SK-N-SH treated with all-trans-retinoic acid at 6 μM for 48 hours (cell line): ENCODE measurements at regions not wholly inside any gene's neighbourhood (a gene's known extent, or its start where the extent isn't known, plus 50 kb on each side); places are given as distances from the start of the nearest gene placed in this dataset.
"Not testable (repeated sequence)": the region's sequence is repeated elsewhere in the genome, so short reads cannot be mapped to it uniquely, and the experiment has no call there.

Experiments
- ARNTL ChIP-seq: fragments of 450-650 bp; formaldehyde crosslinking; IDR thresholded peaks from 2 replicates; pipeline ENCODE4 v1.5.0; 2020; ENCODE audit warnings: low read depth, mild to moderate bottlenecking, moderate library complexity, borderline replicate concordance
- BACH2 ChIP-seq: fragments of 250-450 bp; sonication (Bioruptor Pico); IDR thresholded peaks from 2 replicates; pipeline ENCODE4 v1.9.0; 2021; ENCODE audit warnings: mild to moderate bottlenecking, borderline replicate concordance
- CSDC2 ChIP-seq: fragments of 250-450 bp; sonication (Bioruptor Pico); IDR thresholded peaks from 2 replicates; pipeline ENCODE4 v1.5.0; 2020; ENCODE audit warnings: mild to moderate bottlenecking, moderate library complexity
- ESRRG ChIP-seq: fragments of 250-450 bp; sonication (Bioruptor Pico); IDR thresholded peaks from 2 replicates; pipeline ENCODE4 v1.6.1; 2021; ENCODE audit warnings: mild to moderate bottlenecking
- GLIS3 ChIP-seq: fragments of 250-450 bp; sonication (Bioruptor Pico); IDR thresholded peaks from 2 replicates; pipeline ENCODE4 v1.5.0; 2020; ENCODE audit warnings: mild to moderate bottlenecking, moderate library complexity
- OSR1 ChIP-seq: fragments of 250-450 bp; sonication (Bioruptor Pico); IDR thresholded peaks from 2 replicates; pipeline ENCODE4 v1.8.0; 2022; ENCODE audit warnings: moderate library complexity, mild to moderate bottlenecking, inconsistent platforms
- PPARA ChIP-seq: fragments of 250-450 bp; sonication (Bioruptor Pico); IDR thresholded peaks from 2 replicates; pipeline ENCODE4 v1.5.0; 2020; ENCODE audit warnings: mild to moderate bottlenecking, borderline replicate concordance
- RARB ChIP-seq: fragments of 250-450 bp; sonication (Bioruptor Pico); IDR thresholded peaks from 2 replicates; pipeline ENCODE4 v1.8.0; 2021; ENCODE audit warnings: mild to moderate bottlenecking, moderate library complexity
- SNAI2 ChIP-seq: fragments of 250-450 bp; sonication (Bioruptor Pico); IDR thresholded peaks from 2 replicates; pipeline ENCODE4 v1.5.0; 2020; ENCODE audit warnings: mild to moderate bottlenecking, moderate library complexity
- TCF4 ChIP-seq: fragments of 250-450 bp; sonication (Bioruptor Pico); IDR thresholded peaks from 2 replicates; pipeline ENCODE4 v1.8.0; 2021; ENCODE audit warnings: mild to moderate bottlenecking, moderate library complexity, borderline replicate concordance
- ZC3H10 ChIP-seq: fragments of 250-450 bp; sonication (Bioruptor Pico); IDR thresholded peaks from 2 replicates; pipeline ENCODE4 v1.5.1; 2021; ENCODE audit warnings: mild to moderate bottlenecking, moderate library complexity
- ZFP3 ChIP-seq: fragments of 250-450 bp; sonication (Bioruptor Pico); IDR thresholded peaks from 2 replicates; pipeline ENCODE4 v1.5.0; 2020; ENCODE audit warnings: mild to moderate bottlenecking, moderate library complexity
- ZNF8 ChIP-seq: fragments of 450-650 bp; formaldehyde crosslinking; IDR thresholded peaks from 2 replicates; pipeline ENCODE4 v1.5.0; 2020; ENCODE audit warnings: mild to moderate bottlenecking, moderate library complexity
- TF ChIP-seq, protein P1 (sequence below): fragments of 250-450 bp; sonication (Bioruptor Pico); IDR thresholded peaks from 2 replicates; pipeline ENCODE4 v1.8.0; 2020; ENCODE audit warnings: mild to moderate bottlenecking, moderate library complexity, borderline replicate concordance

DNA sequence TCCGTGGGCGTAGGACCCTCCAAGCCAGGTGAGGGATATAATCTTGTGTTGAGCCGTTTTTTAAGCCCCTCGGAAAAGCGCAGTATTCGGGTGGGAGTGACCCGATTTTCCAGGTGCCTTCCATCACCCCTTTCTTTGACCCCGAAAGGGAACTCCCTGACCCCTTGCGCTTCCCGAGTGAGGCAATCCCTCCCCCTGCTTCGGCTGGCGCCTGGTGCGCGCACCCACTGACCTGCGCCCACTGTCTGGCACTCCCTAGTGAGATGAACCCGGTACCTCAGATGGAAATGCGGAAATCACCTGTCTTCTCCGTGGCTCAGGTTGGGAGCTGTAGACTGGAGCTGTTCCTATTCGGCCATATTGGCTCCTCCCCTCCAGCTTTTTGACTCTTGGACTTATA, 1365.0 kb downstream of the GRIK2 start:
- not testable (repeated sequence) for TF ChIP-seq ZNF8 (CRISPR knock-in tag); ARNTL; PPARA; RARB (CRISPR knock-in tag); ESRRG (CRISPR knock-in tag); CSDC2; ZC3H10; ZFP3 (CRISPR knock-in tag); GLIS3; BACH2 (CRISPR knock-in tag); SNAI2; TCF4; OSR1 (CRISPR knock-in tag)
- TF ChIP-seq, protein P1, sequence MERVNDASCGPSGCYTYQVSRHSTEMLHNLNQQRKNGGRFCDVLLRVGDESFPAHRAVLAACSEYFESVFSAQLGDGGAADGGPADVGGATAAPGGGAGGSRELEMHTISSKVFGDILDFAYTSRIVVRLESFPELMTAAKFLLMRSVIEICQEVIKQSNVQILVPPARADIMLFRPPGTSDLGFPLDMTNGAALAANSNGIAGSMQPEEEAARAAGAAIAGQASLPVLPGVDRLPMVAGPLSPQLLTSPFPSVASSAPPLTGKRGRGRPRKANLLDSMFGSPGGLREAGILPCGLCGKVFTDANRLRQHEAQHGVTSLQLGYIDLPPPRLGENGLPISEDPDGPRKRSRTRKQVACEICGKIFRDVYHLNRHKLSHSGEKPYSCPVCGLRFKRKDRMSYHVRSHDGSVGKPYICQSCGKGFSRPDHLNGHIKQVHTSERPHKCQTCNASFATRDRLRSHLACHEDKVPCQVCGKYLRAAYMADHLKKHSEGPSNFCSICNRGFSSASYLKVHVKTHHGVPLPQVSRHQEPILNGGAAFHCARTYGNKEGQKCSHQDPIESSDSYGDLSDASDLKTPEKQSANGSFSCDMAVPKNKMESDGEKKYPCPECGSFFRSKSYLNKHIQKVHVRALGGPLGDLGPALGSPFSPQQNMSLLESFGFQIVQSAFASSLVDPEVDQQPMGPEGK (CRISPR knock-in tag), result not testable (repeated sequence)
